ENCODE measurements at regions not wholly inside any gene's neighbourhood (a gene's known extent, or its start where the extent isn't known, plus 50 kb on each side); places are given as distances from the start of the nearest gene placed in this dataset.

GRCh38 chr4:12963291-12963690 is 520.8 kb downstream of the RAB28 start:
- TF ChIP-seq, protein P1, sequence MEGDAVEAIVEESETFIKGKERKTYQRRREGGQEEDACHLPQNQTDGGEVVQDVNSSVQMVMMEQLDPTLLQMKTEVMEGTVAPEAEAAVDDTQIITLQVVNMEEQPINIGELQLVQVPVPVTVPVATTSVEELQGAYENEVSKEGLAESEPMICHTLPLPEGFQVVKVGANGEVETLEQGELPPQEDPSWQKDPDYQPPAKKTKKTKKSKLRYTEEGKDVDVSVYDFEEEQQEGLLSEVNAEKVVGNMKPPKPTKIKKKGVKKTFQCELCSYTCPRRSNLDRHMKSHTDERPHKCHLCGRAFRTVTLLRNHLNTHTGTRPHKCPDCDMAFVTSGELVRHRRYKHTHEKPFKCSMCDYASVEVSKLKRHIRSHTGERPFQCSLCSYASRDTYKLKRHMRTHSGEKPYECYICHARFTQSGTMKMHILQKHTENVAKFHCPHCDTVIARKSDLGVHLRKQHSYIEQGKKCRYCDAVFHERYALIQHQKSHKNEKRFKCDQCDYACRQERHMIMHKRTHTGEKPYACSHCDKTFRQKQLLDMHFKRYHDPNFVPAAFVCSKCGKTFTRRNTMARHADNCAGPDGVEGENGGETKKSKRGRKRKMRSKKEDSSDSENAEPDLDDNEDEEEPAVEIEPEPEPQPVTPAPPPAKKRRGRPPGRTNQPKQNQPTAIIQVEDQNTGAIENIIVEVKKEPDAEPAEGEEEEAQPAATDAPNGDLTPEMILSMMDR (IDR thresholded peaks at IDR 0.05; ENCODE audit: low read depth, low read length), result no peak
- no peak for DNase-seq (ENCODE audit: extremely low read depth, low read depth)

GRCh38 chr4:12961713-12962112 is 522.4 kb downstream of the RAB28 start:
- TF ChIP-seq, protein P1 (IDR thresholded peaks at IDR 0.05; ENCODE audit: low read depth, low read length), result no peak
- no peak for DNase-seq (ENCODE audit: extremely low read depth, low read depth)

DNA sequence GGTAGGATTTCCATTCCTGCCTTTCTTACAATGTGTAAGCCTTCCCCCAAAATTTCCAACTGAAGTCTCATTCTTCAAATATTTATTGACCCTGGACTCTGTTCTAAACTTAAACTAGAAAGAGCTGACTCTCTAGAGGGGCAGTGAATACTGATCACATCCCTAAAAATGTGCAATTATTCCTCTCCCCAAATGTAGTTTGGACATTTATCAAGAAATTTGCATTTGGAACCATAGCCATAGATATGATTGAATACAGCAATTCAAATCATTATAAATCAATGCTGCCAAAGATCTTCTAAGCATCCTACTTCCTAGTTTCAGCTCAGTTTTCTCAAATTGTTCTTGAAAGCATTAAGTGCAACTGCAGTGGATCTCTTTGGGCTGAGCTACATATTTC is 525.7 kb downstream of the RAB28 start:
- no peak for DNase-seq (ENCODE audit: extremely low read depth, low read depth)
- TF ChIP-seq, protein P1 (IDR thresholded peaks at IDR 0.05; ENCODE audit: low read depth, low read length), result no peak

DNA sequence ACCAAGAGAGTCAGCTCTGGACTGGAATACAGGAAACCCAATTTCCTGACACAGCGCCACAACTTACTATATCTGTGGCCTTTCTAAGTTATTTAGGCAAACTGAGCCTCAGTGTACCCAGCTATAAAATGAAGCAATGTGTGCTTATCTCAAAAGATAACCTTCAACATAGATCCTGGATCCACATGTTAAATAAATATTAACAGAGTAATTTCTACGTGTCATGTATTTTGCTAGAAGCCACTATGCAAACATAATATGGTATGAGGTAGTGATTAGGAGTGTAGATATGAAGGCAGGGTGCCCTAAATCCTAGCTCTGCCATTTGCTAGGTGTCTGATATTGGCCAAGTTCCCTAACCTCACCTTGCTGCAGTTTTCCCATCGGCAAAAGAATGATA is 527.0 kb downstream of the RAB28 start:
- DNase-seq (ENCODE audit: extremely low read depth, low read depth), result no peak
- TF ChIP-seq, protein P1 (IDR thresholded peaks at IDR 0.05; ENCODE audit: low read depth, low read length), result no peak

DNA sequence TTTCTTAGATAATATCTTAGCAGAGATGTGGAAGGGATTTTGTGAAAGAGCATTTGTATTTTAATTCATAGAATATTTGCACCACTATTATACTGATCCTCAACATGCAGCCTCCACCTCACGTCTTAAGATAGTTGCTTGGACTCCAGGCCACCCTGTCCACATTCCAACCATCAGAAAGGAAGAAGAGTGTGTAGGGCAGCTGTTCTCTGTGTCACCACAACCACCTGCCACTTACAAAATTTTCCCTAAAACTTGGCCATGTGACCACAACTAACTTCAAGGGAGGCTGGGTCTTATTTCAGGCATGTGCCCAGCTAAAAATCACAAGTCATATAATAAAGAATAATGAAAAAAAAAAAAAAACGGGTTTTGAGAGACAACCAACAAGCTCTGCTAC is 528.1 kb downstream of the RAB28 start:
- DNase-seq (ENCODE audit: extremely low read depth, low read depth), result no peak

DNA sequence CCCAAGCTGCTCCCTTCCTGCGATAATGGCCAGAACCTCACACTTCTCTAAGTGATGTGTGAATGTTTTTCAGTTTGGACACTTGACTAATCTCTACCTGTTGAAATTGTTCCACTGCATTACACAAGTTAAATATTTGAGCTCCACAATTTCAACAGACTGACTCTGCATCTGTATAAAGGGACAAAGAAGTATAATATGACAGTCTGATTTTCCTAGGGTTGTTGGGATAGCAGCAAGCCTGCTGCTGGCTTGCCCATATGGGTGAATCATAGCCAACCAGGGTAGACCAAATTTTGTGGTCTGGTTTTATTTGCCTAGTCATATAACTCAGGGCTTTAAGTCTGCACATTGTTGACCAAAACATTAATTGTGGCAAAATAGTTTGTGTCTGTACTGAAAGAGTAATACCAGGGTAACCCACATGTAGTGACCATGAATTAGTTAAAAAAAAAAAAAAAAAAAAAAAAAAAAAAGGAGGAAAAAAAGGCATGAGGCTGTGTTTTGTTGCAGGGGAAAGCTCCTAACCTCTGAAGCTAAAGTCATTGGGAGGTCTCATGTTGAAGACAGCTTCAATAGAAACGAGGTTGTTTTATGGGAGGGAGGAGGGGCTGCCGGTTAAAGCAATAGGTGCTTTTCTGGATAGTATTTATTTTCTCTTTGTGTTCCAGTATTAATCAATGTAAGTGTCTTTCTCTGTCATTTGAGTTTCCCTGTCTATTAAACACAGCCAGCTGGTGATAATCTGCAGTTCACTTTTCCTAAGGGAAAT is 534.2 kb downstream of the RAB28 start:
- TF ChIP-seq, protein P1 (IDR thresholded peaks at IDR 0.05; ENCODE audit: low read depth, low read length), result no peak

More for the DNA sequence above, 528.1 kb downstream of the RAB28 start:
- TF ChIP-seq, protein P1 (IDR thresholded peaks at IDR 0.05; ENCODE audit: low read depth, low read length), result no peak

GRCh38 chr4:12943069-12943468 is 541.1 kb downstream of the RAB28 start:
- no peak for DNase-seq (ENCODE audit: extremely low read depth, low read depth)
- TF ChIP-seq, protein P1 (IDR thresholded peaks at IDR 0.05; ENCODE audit: low read depth, low read length), result no peak

More for the DNA sequence above, 534.2 kb downstream of the RAB28 start:
- DNase-seq (ENCODE audit: extremely low read depth, low read depth), result no peak
